SH-SY5Y (cell line): ENCODE measurements at regions not wholly inside any gene's neighbourhood (a gene's known extent, or its start where the extent isn't known, plus 50 kb on each side); places are given as distances from the start of the nearest gene placed in this dataset.

Experiments
- GATA2 ChIP-seq: IDR thresholded peaks from 2 replicates; pipeline ENCODE4 v1.6.1; 2011; ENCODE audit warnings: mild to moderate bottlenecking, low read depth, low read length
- GATA3 ChIP-seq: IDR thresholded peaks from 2 replicates; pipeline ENCODE4 v1.6.1; 2011; ENCODE audit warnings: low read depth, mild to moderate bottlenecking, low read length, moderate library complexity

- TF ChIP-seq GATA2 (no peak), GATA3 (no peak)
Measured at GRCh38 chr2:4221845-4222244, 518.5 kb downstream of the DCDC2C start.
